AG09309 (cell line): ENCODE measurements at regions not wholly inside any gene's neighbourhood (a gene's known extent, or its start where the extent isn't known, plus 50 kb on each side); places are given as distances from the start of the nearest gene placed in this dataset.

Experiments
- DNase-seq: peaks from one replicate; pipeline ENCODE4 v3.0.0-alpha.2; 2010; ENCODE audit warnings: low read depth
- H3K4me3 ChIP-seq: 2 replicates; pipeline ENCODE4 v1.5.1; 2011; ENCODE audit warnings: mild to moderate bottlenecking, low read depth, low read length, moderate library complexity; ENCODE audit not compliant: control insufficient read depth
- CTCF ChIP-seq: IDR thresholded peaks from 2 replicates; pipeline ENCODE4 v1.5.1; 2011; ENCODE audit warnings: mild to moderate bottlenecking, low read depth, low read length, inconsistent platforms; ENCODE audit not compliant: insufficient read depth, control insufficient read depth; ENCODE audit errors: missing control alignments

GRCh38 chr6:148211777-148212324 lies 130.8 kb upstream of the SASH1 start:
- H3K4me3 ChIP-seq = no peak overlapping the region
- DNase-seq = no peak
- TF ChIP-seq CTCF = no peak

GRCh38 chr6:148212366-148212765 lies 130.3 kb upstream of the SASH1 start:
- H3K4me3 ChIP-seq = no peak overlapping the region
- DNase-seq = no peak
- no peak for TF ChIP-seq CTCF

GRCh38 chr6:148213366-148213765 lies 129.3 kb upstream of the SASH1 start:
- TF ChIP-seq CTCF = no peak
- DNase-seq = no peak
- no peak overlapping the region for H3K4me3 ChIP-seq

GRCh38 chr6:148214667-148215066 lies 128.0 kb upstream of the SASH1 start:
- no peak overlapping the region for H3K4me3 ChIP-seq
- TF ChIP-seq CTCF = no peak
- no peak for DNase-seq

GRCh38 chr6:148217051-148217450 lies 125.6 kb upstream of the SASH1 start:
- H3K4me3 ChIP-seq = no peak overlapping the region
- TF ChIP-seq CTCF = no peak
- no peak for DNase-seq

- DNase-seq = no peak
- TF ChIP-seq CTCF = no peak
- H3K4me3 ChIP-seq = no peak overlapping the region
These were observed 124.7 kb upstream of the SASH1 start for GRCh38 chr6:148217921-148218320.
